NCI-H1436 (cell line): ENCODE measurements at regions not wholly inside any gene's neighbourhood (a gene's known extent, or its start where the extent isn't known, plus 50 kb on each side); places are given as distances from the start of the nearest gene placed in this dataset.
"Not testable (repeated sequence)": the region's sequence is repeated elsewhere in the genome, so short reads cannot be mapped to it uniquely, and the experiment has no call there.

Experiments used
- DNase-seq: peaks from one replicate; lab custom pipeline; 2025; lab: John Stamatoyannopoulos, UW

DNA sequence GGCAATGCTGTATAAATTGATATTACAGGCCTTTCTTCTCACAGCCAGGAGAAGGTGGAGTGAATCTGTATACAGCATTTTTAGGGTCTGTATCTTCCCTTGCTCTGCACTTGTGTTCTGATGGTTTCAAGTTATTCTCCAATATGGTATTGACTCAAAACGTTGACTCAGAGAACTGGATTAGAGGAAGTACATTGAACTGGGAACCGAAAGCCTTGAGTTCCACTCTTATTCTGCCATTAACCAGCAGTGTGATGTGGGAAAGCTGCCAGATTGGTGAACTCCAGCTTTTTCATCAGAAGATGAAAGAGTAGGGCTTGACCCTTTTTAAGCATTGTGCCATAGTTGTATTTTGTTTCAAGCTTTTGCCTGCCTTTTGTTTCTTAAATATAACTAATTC, 167.7 kb downstream of the SPRY2 start:
- no peak for DNase-seq

DNA sequence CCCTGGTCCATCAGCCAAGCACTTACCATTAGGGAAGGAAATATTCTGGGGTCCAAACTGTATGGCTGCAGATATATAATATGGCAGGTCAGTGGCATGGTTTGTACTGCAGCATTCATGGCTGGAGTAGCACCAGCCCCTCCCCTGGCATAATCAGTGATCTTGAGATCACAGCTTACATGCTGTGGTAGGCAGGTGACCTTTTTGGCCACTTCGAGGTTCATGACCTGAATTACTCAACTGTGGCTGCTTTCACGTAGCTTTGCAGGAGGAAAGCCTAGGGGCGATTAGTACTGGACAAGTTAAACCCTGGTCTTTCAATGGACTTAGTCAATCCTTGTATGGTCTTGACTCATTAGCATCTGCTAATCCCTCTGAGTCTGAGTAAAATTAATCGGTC, 169.8 kb downstream of the SPRY2 start:
- DNase-seq: no peak

DNA sequence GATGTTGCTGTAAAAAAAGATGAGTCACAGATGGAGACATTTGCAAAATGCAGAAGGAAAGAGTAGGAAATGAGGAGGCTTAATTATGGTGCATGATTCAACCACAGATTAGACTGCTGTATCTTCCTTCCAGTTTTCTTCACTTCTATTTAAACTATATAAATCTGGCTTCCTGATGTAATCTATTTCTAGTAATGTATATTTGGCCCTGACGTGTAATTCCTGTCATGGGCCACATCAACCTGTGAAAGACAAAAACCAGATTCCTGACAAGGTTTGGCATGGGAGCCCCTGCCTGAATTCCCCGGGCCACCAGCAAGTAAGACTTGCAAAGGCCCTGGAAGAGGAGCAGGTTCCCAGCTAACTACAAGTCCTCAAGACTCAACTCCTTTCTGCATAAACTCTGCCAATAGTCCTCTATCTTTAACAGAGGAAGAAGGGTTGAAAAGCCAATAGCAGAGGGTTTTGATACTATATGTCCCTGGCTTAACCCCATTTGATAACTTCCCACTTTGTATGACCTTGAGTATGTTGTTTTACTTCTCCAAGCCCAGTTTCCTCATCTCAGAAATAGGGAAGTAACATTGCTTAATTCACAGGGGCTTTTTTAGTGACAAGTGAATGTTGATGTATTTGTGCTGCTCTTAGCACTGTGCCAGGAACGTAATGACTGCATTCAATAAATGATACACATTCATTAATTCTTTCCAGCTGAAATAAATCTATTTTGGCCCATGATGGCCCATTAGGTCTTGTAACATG, 172.7 kb downstream of the SPRY2 start:
- no peak for DNase-seq

DNA sequence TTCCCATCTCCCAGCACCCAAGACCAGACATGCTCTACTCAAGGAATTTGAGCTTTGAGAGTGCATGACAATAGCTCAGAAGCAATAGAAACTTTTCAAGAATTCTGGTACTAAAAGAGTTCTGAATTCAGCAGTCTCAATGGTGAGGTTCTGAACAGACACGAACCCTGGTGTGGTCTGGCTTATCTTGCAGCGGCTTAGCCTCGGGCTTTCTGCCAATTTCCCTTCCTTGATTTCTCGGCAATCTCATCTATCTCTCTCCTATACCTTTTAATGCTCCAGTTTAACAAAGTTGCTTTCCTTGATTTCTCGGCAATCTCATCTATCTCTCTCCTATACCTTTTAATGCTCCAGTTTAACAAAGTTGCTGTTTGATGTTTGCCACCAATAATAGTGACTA, 174.6 kb downstream of the SPRY2 start:
- DNase-seq: no peak

DNA sequence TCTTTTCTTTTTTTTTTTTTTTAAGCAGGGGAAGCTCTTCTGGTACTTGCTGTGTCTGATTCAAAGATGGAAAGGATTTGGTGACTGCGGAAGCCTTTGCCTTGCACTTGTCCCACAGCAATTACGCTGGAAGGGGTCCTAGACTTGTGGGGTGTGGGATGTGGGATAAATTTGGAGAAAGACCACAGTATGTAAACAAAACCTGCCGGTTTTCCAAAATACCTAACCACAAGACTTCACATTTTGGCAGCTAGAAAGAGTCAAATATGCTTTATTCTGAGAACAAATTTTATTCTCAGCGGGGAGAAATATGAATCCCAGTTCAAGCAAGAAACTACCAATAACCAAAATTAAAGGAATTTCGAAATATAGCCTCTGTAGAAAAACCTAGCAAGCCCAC, 176.5 kb downstream of the SPRY2 start:
- DNase-seq: no peak

DNA sequence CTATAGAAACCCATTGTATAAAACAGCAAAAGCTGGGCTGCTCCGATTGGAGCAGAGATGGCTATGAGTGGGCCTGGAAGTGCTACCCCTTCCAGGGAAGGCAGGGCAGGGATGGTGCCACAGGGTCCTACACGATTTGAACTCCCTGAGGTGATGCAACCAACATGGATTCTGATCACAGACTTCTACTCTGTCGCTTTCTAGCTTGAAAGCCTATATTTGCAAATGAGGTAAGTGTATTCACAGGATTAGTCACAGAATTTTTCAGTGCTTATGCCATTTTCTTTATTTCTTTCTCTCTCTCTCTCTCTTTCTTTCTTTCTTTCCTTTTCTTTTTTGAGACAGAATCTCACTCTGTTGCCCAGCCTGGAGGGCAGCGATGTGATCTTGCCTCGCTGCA, 179.0 kb downstream of the SPRY2 start:
- DNase-seq: no peak

DNA sequence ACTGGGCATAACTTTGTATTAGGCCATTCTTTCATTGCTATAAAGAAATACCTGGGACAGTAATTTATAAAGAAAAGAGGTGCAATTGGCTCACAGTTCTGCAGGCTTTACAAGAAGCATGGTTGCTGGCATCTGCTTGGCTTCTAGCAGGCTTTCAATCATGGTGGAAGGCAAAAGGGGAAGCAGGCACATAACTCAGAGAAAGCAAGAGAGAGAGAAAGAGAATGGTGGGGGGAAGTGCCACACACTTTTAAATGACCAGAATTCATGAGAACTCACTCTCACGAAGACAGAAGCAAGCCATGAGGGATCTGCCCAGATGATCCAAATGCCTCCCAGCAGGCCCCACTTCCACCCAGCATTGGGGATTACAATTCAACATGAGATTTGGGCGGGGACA, 179.7 kb downstream of the SPRY2 start:
- no peak for DNase-seq

DNA sequence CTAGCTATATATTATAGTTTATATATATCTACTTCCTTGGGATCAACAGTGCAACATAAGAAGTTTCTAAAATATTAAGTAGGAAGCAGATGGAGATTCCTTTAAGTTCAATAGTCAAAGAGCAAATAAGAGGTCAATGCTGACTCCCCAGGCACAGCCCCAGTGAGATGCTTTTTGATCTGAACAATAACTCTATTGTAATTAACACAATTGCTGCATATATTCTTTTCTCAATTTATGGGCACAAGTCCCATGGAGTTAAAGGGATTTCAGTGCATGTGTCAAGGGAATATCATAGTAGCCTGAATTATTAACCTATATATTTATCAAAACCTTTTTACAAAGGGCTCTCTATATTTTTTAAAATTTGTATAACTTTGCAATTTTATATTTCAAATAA, 180.8 kb downstream of the SPRY2 start:
- DNase-seq: no peak

DNA sequence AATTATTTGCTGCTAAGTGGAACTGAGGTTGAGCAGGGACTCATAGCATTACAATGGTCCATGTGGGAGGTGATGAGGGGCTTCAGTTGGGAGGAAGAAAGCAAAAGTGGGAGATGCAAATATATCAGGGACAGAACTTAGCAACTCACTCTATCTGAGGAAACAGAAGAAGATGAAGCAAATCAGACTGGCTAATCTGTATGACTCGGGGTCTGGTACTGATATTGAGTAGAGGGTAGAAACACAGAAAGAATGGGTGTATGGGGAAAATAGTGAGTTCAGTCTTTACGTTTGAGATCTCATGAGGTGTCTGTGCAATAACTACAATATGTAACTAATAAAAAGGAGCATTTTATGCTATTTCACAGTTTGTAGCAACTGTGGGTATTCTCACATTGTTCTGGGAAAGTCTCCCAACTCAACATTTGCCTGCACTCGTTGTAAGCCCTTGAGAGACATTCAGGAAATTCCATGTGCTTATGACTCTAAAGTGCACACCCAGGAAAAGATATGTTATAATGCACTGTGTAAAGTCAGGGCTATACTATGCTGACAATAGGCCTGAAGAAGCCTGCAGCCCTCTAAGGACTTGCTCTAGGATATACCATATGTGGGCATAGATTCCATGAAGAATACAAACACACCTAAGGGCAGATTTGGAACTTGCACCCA, 183.5 kb downstream of the SPRY2 start:
- DNase-seq: no peak

DNA sequence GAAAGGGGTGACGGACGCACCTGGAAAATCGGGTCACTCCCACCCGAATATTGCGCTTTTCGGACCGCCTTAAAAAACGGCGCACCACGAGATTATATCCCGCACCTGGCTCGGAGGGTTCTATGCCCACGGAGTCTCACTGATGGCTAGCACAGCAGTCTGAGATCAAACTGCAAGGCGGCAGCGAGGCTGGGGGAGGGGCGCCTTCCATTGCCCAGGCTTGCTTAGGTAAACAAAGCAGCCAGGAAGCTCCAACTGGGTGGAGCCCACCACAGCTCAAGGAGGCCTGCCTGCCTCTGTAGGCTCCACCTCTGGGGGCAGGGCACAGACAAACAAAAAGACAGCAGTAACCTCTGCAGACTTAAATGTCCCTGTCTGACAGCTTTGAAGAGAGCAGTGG, 188.8 kb downstream of the SPRY2 start:
- DNase-seq: not testable (repeated sequence)

DNA sequence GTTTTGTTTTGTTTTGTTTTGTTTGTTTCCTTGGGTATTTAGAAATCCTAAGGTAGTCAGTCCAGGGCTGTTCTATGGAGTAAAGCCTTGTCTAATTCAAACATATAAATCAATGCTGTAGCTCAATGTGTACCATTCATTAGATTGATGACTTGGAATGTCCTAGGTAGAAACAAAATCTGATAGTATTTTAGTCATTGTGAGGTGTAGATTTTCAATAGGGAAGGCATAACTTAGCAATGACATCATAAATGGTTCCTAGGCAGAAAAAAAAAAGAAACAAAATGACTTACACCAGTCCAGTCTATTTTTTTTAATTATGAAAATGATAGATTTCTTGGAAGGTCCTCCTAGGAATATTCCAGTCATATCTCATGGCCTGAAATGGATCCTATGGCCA, 189.9 kb downstream of the SPRY2 start:
- DNase-seq: no peak

DNA sequence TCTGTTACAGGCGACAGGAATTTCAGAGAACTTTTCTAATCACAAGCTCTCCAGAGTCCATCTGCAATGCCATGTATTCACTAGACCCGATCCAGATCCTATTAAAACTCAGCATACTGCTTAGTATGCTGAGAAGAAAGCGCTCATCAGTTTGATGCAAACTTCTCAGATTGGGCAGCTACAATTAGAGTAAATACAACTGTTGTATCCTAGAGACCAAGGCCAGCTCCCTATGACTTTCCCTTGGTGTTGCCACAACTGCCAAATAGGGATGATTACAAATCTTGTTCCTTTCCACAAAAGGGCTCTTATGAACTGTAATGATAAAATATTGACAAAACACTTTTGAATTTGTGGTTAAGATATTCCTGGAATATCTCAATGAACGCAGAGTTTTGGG, 191.2 kb downstream of the SPRY2 start:
- no peak for DNase-seq

DNA sequence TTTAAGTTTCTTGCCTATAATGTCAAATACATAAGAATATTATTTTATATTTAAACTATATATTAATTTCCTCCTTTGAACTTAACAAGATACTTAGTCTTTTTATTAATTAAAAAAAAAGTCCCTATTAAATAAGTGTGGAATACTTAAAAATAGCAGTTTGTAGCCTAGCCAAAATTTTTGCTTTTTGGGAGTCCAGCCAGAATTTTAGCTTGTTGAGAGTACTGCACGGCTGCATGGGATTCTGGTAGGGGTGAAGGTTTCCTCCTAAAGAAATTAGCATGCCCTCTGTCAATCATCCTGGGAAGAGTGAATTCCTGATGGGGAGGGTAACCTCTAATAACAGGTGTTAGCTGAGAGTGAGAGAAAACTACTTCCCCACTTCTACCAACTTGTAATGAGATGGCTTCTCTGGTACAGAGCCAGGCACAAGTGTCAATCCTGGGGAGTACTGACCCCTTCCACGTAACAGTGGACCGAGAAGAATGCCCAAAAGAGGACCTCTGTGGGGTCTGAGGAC, 195.7 kb downstream of the SPRY2 start:
- no peak for DNase-seq

DNA sequence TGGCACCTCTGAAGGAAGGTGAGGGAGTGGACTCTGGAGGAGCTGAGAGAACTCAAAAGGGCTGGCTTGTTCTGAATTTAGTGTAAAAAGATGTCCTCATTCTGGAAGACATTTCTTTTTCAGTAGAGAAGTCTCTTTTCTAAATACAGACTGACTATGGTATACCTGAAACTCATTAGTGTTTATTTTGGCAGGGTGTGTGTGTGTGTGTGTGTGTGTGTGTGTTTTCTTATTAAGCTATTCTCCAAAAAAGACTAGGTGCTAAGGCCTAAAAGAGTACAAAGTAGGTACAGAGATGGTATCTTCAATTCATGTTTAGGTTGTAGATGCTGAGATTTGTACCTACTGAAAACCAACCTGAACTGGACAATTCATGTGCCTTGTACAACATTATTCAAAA, 196.4 kb downstream of the SPRY2 start:
- DNase-seq: no peak

DNA sequence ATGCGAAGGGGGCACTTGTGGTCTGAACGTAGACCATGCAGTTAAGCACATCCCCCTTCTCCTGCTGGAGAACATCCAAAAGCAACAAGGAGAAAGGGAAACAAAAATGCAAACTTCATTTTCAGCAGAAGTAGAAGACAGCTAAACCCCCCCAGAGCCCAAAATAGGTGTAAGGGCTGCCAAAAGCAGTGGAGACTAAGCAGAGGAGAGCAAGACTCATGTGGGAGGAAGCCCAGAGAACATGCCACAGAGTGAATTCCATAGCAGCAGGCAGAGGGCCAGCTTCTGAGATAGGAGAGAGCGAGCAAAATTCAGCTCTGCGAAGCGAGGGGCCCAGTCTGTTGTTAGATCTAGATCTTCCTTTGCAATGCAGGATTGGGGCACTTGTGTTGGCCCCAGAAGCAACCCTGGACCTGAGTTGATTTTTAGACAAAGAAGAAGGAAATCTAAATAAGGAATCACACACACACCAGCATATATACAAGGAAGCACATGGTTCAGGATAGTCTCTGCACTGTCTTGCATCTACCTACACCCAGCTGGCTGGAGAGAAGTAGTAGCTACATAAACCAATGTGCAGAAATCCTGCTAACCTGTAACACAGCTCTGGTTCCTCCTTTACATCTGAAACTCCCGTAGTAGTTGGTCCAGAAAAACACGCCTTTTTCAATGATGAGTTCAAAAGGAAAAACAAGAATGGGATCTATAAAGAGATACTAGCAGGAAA, 199.6 kb downstream of the SPRY2 start:
- no peak for DNase-seq

DNA sequence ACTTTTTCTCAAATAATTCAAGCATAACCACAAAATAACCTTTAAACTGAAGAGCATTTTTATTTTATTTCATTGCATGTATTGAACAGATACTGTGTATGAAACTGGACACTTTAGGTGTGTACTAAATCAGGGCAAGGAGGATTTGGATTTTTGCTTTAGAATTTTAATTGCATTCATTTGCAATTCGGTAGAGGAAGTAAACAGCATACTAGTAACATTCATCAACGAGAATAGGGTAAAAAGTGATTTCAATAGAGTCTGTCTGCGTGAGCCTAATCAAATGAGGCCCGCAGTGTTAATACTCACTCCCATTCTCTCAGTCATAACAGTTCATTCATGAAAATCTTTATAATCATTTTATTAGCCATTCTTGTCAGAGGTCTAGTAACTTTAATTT, 200.2 kb downstream of the SPRY2 start:
- no peak for DNase-seq

DNA sequence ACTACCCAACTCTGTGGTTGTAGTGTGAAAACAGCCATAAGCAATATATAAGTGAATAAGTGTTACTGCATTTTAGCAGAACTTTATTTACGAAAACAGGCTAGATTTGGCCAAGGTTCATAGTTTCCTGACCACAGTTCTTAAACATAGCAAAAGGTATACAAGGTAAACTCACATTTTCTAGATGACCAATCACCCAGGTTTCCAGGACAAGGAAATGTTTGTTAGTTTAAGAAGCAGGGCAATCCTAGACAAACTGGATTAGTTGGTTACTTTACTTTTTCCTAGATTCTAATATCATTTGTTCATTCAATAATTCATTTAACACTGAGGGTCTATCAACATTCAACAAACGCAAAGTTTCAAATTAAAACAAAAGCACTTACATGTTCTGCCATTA, 201.7 kb downstream of the SPRY2 start:
- DNase-seq: no peak

DNA sequence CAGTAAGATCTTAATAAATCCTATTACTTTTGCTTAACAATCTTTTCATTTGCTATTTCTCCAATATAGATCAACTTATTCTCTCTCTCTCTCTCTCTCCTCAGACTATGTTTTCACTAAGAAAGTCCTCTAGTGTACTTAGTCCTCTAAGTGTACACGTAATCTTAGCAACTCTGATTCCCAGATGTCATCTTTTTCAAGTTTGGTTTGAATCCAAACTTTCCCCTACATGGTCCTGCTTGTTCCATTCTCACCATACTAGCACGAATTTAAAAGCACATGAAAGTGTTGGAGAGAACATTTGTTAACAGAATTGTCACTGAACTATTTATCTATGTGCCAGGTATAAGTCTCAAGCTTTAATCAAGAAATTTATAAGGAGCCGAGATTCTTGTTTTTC, 202.9 kb downstream of the SPRY2 start:
- no peak for DNase-seq

DNA sequence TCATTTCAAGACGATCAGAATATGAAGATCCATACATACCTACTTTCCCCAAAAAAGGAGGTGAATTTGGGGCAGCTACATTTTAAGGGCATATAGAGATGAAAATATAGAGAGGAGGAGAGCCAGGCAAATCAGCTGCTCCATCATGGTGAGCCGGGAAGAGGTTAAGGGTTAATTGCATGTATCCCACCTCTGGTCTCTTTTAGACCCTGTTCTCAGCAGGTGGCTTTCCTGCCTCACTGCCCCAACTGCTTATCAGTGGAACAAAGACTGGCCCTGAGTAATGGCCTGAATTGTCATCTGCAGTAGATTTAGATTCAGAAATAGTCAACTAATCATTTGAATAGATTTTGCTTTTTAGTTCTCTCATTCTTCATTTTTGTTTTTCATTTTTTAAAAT, 206.6 kb downstream of the SPRY2 start:
- DNase-seq: no peak

DNA sequence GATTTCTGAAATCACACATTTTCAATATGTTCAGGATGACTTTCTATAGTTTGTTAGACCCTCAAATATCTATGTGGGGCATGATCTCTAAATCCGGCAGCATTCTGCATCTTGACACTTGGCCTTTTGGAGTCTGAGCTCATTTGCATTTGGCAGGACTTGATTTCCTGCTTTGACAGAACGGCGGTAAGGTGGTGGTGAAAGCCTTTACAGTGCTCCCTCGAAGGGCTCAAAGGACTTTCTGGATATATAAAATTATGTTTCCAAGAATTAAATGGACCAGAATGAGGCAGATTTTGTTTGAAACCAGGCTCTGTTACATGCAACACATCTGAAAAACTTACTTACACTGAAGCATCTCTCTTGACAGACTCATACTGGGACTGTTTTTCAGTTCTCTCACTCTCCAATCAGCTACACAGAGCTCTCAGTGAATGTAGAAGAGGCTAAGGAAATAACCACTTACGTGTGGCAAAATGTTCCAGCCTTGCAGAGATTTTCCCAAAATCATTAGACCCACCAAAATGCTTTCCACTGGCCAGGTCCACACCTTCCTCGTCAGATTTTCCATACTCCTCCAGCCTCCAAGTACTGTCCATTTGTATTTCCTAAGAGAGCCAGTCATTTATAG, 207.2 kb downstream of the SPRY2 start:
- no peak for DNase-seq

DNA sequence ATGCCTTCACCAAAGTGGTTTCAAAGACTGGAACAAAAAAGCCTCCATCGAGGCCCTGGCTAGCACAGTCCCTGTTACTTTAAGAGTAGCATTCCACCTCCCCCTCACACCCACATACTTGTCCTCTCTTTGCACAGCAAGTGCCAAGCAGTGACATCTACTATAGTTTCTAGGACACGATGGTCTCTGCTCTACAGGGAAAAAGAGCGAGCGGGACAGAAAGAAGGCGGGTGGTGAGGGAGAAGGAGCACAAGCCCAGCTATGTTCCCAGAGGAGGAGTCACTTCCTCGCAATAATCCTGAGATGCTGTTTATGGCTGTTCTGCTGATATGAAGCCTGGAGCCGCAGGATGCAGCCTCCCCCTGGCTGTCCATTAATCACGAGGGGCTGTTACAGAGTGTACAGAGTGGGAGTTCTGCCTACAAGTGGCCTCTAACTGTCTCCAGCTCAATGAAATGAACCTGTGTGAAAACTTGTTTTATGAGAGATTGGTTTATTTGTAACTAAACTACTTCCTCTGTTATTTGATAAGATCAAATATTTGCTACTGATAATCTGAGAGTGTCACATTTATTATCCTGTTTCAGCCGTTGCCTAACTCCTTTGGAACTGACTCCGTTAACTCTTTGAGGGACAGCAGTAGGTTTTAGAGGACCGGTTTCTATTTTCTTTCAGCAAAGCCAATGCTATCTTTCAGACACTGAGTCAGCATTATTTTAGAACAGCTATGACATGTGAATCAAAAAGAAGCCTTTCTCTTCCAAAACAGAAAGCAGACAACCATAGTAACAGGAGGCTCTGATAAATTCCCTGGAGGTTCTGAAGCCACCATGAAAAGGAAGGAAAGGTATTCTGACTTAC, 208.0 kb downstream of the SPRY2 start:
- DNase-seq: no peak

DNA sequence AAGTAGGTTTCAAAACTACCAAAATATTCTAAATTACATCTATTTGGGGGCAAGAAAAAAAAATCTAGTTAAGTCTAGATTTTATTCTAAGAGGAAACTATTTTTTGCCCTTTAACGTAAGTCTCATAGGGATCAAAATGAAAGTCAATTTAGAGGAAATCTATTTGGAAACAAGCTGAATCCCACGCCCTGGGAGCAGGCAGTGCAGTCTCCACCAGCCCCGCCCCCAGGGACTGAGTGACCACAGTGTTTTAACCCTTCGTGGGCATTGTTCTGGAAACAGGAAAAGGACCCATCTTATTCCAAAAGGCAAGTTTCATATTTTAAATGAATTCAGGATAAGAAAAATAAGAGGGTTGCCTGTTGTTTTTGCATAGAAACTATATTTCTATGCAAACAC, 209.7 kb downstream of the SPRY2 start:
- DNase-seq: no peak
